ENCODE measurements at regions not wholly inside any gene's neighbourhood (a gene's known extent, or its start where the extent isn't known, plus 50 kb on each side); places are given as distances from the start of the nearest gene placed in this dataset.
"Not testable (repeated sequence)": the region's sequence is repeated elsewhere in the genome, so short reads cannot be mapped to it uniquely, and the experiment has no call there.

GRCh38 chr9:74064702-74065101 is 432.4 kb upstream of the RORB start:
- no peak for TF ChIP-seq CTCF (IDR thresholded peaks at IDR 0.05; ENCODE audit: low read depth, low read length)
- Histone ChIP-seq H3K9me3 (ENCODE audit: severe bottlenecking) (no peaks in the 10 kb centered on the region), H3K27ac (no peak overlapping the region), H3K4me3 (ENCODE audit: low read depth, low read length) (no peak overlapping the region), H3K27me3 (ENCODE audit: insufficient read depth, low read depth, severe bottlenecking) (no peaks in the 10 kb centered on the region), H3K36me3 (no peaks in the 10 kb centered on the region)
- no peak for DNase-seq

GRCh38 chr9:74066128-74066527 is 431.0 kb upstream of the RORB start:
- H3K36me3 ChIP-seq, result no peaks in the 10 kb centered on the region
- H3K4me3 ChIP-seq (ENCODE audit: low read depth, low read length), result no peak overlapping the region
- H3K27me3 ChIP-seq (ENCODE audit: insufficient read depth, low read depth, severe bottlenecking), result no peaks in the 10 kb centered on the region
- H3K27ac ChIP-seq, result no peak overlapping the region
- TF ChIP-seq CTCF (IDR thresholded peaks at IDR 0.05; ENCODE audit: low read depth, low read length), result no peak
- no peaks in the 10 kb centered on the region for H3K9me3 ChIP-seq (ENCODE audit: severe bottlenecking)
- DNase-seq, result no peak

DNA sequence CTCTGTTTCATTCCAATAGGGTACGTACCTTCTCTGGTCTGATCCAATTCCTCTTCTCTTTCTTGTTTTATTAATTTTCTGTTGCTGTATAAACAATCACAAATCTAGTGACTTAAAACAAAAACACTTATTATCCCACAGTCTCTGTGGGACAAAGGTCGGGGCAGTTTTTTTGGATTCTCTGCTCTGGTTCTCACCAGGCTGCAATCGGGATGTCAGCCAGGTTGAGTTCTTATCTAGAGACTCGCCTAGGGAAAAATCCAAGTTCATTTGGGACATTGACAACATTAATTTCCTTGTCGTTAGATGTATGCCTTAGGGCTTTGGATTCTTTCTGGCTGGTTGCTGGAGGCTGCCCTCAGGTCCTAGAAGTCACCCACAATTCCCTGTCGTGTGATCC is 430.5 kb upstream of the RORB start:
- Histone ChIP-seq H3K4me3 (ENCODE audit: low read depth, low read length) (no peak overlapping the region), H3K27me3 (ENCODE audit: insufficient read depth, low read depth, severe bottlenecking) (no peaks in the 10 kb centered on the region), H3K27ac (no peak overlapping the region), H3K36me3 (no peaks in the 10 kb centered on the region), H3K9me3 (ENCODE audit: severe bottlenecking) (no peaks in the 10 kb centered on the region)
- DNase-seq, result no peak
- TF ChIP-seq CTCF (IDR thresholded peaks at IDR 0.05; ENCODE audit: low read depth, low read length), result no peak

GRCh38 chr9:74071502-74071901 is 425.6 kb upstream of the RORB start:
- no peak for DNase-seq
- no peaks in the 10 kb centered on the region for H3K27me3 ChIP-seq (ENCODE audit: insufficient read depth, low read depth, severe bottlenecking)
- H3K27ac ChIP-seq, result no peak overlapping the region
- no peaks in the 10 kb centered on the region for H3K36me3 ChIP-seq
- H3K4me3 ChIP-seq (ENCODE audit: low read depth, low read length), result no peak overlapping the region
- no peak for TF ChIP-seq CTCF (IDR thresholded peaks at IDR 0.05; ENCODE audit: low read depth, low read length)
- no peaks in the 10 kb centered on the region for H3K9me3 ChIP-seq (ENCODE audit: severe bottlenecking)

GRCh38 chr9:74073897-74074296 is 423.2 kb upstream of the RORB start:
- Histone ChIP-seq H3K9me3 (ENCODE audit: severe bottlenecking) (no peaks in the 10 kb centered on the region), H3K4me3 (ENCODE audit: low read depth, low read length) (no peak overlapping the region), H3K36me3 (no peaks in the 10 kb centered on the region), H3K27ac (no peak overlapping the region), H3K27me3 (ENCODE audit: insufficient read depth, low read depth, severe bottlenecking) (no peaks in the 10 kb centered on the region)
- DNase-seq, result no peak
- no peak for TF ChIP-seq CTCF (IDR thresholded peaks at IDR 0.05; ENCODE audit: low read depth, low read length)

GRCh38 chr9:74078647-74079046 is 418.5 kb upstream of the RORB start:
- Histone ChIP-seq H3K27me3 (ENCODE audit: insufficient read depth, low read depth, severe bottlenecking) (no peaks in the 10 kb centered on the region), H3K27ac (no peak overlapping the region), H3K9me3 (ENCODE audit: severe bottlenecking) (no peaks in the 10 kb centered on the region), H3K36me3 (no peaks in the 10 kb centered on the region), H3K4me3 (ENCODE audit: low read depth, low read length) (no peak overlapping the region)
- no peak for DNase-seq
- no peak for TF ChIP-seq CTCF (IDR thresholded peaks at IDR 0.05; ENCODE audit: low read depth, low read length)

DNA sequence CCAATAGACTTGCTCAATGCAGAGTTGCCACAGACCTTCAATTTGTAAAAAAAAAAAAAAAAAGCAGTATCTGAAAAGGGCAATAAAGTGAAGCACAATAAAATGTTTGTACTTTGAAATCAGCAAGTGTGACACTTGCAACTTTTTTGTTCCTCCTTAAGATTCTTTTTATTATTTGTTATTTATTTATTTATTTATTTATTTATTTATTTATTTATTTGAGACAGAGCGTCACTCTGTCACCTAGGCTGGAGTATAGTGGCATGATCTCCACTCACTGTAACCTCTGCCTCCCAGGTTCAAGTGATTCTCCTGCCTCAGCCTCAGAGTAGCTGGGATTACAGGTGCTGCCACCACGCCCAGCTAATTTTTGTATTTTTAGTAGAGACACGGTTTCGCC is 416.5 kb upstream of the RORB start:
- not testable (repeated sequence) for H3K9me3 ChIP-seq (ENCODE audit: severe bottlenecking); H3K4me3 ChIP-seq (ENCODE audit: low read depth, low read length); H3K27ac ChIP-seq; DNase-seq; H3K36me3 ChIP-seq; H3K27me3 ChIP-seq (ENCODE audit: insufficient read depth, low read depth, severe bottlenecking)

Measured in WERI-Rb-1 (cell line).